Ascending aorta (tissue), 2 donors: ENCODE measurements at regions not wholly inside any gene's neighbourhood (a gene's known extent, or its start where the extent isn't known, plus 50 kb on each side); places are given as distances from the start of the nearest gene placed in this dataset.

Experiments used
- DNase-seq, 2 donors: peaks; one replicate each; pipeline ENCODE4 v3.0.0-alpha.2; 2019; ENCODE audit warnings: low spot score in 2 of 2
- H3K27ac ChIP-seq, 2 donors: fragments of 200-600 bp; sonication (generic); one replicate each; pipeline ENCODE4 v1.5.1; 2016 to 2017; ENCODE audit warnings: mild to moderate bottlenecking in 1 of 2
- H3K27me3 ChIP-seq: fragments of 200-600 bp; sonication (generic); one replicate; pipeline ENCODE4 v1.5.1; 2017
- H3K36me3 ChIP-seq, 2 donors: fragments of 200-600 bp; sonication (generic); one replicate each; pipeline ENCODE4 v1.5.1; 2016
- H3K4me1 ChIP-seq, 2 donors: fragments of 200-600 bp; sonication (generic); one replicate each; pipeline ENCODE4 v1.5.1; 2016 to 2017; ENCODE audit warnings: mild to moderate bottlenecking in 1 of 2
- H3K4me3 ChIP-seq, 2 donors: fragments of 200-600 bp; sonication (generic); one replicate each; pipeline ENCODE4 v1.5.1; 2016 to 2017; ENCODE audit warnings: mild to moderate bottlenecking in 1 of 2
- H3K9me3 ChIP-seq, 2 donors: fragments of 200-600 bp; sonication (generic); one replicate each; pipeline ENCODE4 v1.5.1; 2016
- CTCF ChIP-seq, 3 experiments: fragments of 200-600 bp in 2 of 3; fragments of 450-650 bp in 1 of 3; sonication (generic) in 2 of 3; IDR thresholded peaks; one replicate each; pipeline ENCODE4 v1.5.1; 2016 to 2019; ENCODE audit warnings: antibody characterized with exemption in 3 of 3, mild to moderate bottlenecking in 1 of 3, moderate library complexity in 1 of 3
- intact Hi-C: fragments of 100-400 bp; cut with DNase I; formaldehyde crosslinking; loops from one replicate; pipeline ENCODE4 v1.15.1; 2023

- Histone ChIP-seq H3K4me1 (no peaks in the 10 kb centered on the region), H3K36me3 (no peaks in the 10 kb centered on the region), H3K9me3 (no peaks in the 10 kb centered on the region), H3K4me3 (no peak overlapping the region), H3K27ac (no peak overlapping the region), H3K27me3 (no peaks in the 10 kb centered on the region)
- DNase-seq, result no peak
- TF ChIP-seq CTCF (IDR thresholded peaks at IDR 0.05), result no peak
- intact Hi-C loops, result no loop called here
Measured at GRCh38 chr18:78698914-78699313, 280.7 kb upstream of the SALL3 start.

DNA sequence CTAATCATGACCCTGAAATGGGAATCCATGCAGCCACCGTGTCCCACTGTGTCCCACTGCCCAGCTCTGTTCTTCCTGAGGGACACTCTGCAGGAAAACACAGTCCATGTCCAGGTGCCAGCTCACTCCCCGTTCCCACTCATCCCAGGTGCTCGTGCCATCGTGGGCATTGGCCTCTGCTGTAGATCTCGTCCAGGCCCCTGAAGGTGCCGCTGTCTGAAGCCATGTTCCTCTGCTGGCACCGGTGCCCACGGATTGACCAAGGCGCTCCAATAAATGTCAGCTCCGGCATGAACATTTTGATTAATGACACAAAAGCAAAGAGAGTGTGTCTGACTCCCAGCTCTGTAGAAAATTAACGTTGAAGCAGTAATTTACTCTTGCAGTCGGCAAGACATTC is 280.1 kb upstream of the SALL3 start:
- Histone ChIP-seq H3K4me3 (no peak overlapping the region), H3K36me3 (no peaks in the 10 kb centered on the region), H3K27ac (no peak overlapping the region), H3K4me1 (no peaks in the 10 kb centered on the region), H3K27me3 (no peaks in the 10 kb centered on the region), H3K9me3 (no peaks in the 10 kb centered on the region)
- DNase-seq, result no peak
- intact Hi-C loops, result no loop called here
- no peak for TF ChIP-seq CTCF (IDR thresholded peaks at IDR 0.05)

GRCh38 chr18:78701771-78702396 is 277.7 kb upstream of the SALL3 start:
- H3K4me3 ChIP-seq, result no peak overlapping the region
- no peaks in the 10 kb centered on the region for H3K4me1 ChIP-seq
- no peak for TF ChIP-seq CTCF (IDR thresholded peaks at IDR 0.05)
- intact Hi-C loops, result no loop called here
- H3K27me3 ChIP-seq, result no peaks in the 10 kb centered on the region
- no peaks in the 10 kb centered on the region for H3K9me3 ChIP-seq
- no peak for DNase-seq
- no peak overlapping the region for H3K27ac ChIP-seq
- no peaks in the 10 kb centered on the region for H3K36me3 ChIP-seq

DNA sequence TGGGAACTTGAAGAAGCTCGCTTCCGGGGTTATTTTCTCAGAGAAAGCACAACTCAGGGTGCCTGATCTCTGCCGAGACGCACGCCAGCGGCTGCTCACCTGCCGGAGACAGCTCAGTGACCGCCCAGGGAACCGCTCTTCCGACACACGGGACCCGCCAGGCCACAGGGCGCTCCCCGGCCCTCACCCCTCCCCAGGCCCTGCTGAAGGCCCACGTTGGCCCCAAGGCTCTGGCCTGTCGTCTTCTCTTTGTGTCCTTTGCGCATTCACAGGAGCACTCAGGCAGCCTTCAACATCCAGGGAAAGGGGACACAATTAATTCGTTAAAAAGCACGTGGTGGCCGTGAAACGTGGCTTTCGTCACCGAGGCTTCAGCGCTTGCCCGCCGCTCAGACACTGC is 276.3 kb upstream of the SALL3 start:
- no peak for DNase-seq
- no peaks in the 10 kb centered on the region for H3K27me3 ChIP-seq
- peaks cover 0 to 3% of the 10 kb centered on the region in 2 donors for H3K9me3 ChIP-seq
- intact Hi-C loops, result no loop called here
- H3K27ac ChIP-seq, result no peak overlapping the region
- no peak for TF ChIP-seq CTCF (IDR thresholded peaks at IDR 0.05)
- H3K36me3 ChIP-seq, result no peaks in the 10 kb centered on the region
- H3K4me1 ChIP-seq, result no peaks in the 10 kb centered on the region
- no peak overlapping the region for H3K4me3 ChIP-seq

DNA sequence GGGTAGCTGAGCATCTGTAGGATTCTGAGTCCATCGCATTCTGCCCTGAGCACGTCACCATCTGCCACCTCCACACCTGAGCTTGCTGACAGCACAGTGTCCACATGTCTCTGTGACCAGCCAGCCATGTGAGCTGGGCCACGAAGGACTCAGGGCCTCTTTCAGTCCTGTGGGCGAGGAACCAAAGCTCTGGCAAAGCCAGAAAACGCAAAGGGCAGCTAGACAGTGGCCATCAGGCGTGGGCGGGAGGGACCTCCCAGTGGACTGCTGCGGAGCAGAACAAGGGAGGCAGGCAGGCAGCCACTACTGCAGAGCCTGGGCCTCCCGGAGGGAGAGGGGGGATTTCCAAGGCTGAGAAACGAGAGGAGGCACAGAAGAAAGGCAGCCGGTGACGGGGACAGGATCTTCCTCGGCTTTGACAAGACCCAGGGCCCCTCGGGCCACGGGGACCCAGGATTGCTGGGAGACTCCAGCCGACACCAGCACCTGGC is 274.6 kb upstream of the SALL3 start:
- intact Hi-C loops, result no loop called here
- H3K27ac ChIP-seq, result no peak overlapping the region
- H3K27me3 ChIP-seq, result no peaks in the 10 kb centered on the region
- H3K4me1 ChIP-seq, result no peaks in the 10 kb centered on the region
- TF ChIP-seq CTCF (IDR thresholded peaks at IDR 0.05), result no peak
- DNase-seq, result no peak
- H3K9me3 ChIP-seq, result peaks cover 3 to 7% of the 10 kb centered on the region in 2 donors
- no peak overlapping the region for H3K4me3 ChIP-seq
- H3K36me3 ChIP-seq, result no peaks in the 10 kb centered on the region
